Neutrophil (primary cell): ENCODE measurements at regions not wholly inside any gene's neighbourhood (a gene's known extent, or its start where the extent isn't known, plus 50 kb on each side); places are given as distances from the start of the nearest gene placed in this dataset.

ENCODE experiments used
- H3K27ac ChIP-seq: fragments of 200-600 bp; sonication (generic); 2 replicates; pipeline ENCODE4 v1.5.1; 2016; ENCODE audit warnings: mild to moderate bottlenecking, moderate library complexity
- H3K27me3 ChIP-seq: fragments of 200-600 bp; sonication (generic); 2 replicates; pipeline ENCODE4 v1.6.0; 2016; ENCODE audit warnings: mild to moderate bottlenecking
- H3K36me3 ChIP-seq: fragments of 200-600 bp; sonication (generic); 2 replicates; pipeline ENCODE4 v1.5.1; 2017
- H3K4me1 ChIP-seq, 2 experiments: fragments of 200-600 bp in 1 of 2; sonication (generic) in 1 of 2; 1 replicate in 1 of 2; 2 replicates in 1 of 2; pipeline versions ENCODE4 v1.5.1 to v1.6.1; 2013 to 2016; ENCODE audit warnings: low read depth in 1 of 2, low read length in 1 of 2, mild to moderate bottlenecking in 1 of 2, moderate library complexity in 1 of 2; ENCODE audit not compliant: control insufficient read depth in 1 of 2, insufficient read depth in 1 of 2
- H3K4me3 ChIP-seq, 2 experiments: fragments of 200-600 bp in 1 of 2; sonication (generic) in 1 of 2; 1 replicate in 1 of 2; 2 replicates in 1 of 2; pipeline ENCODE4 v1.5.1; 2013 to 2016; ENCODE audit warnings: low read depth in 1 of 2, low read length in 1 of 2, mild to moderate bottlenecking in 1 of 2, moderate library complexity in 1 of 2
- H3K9me3 ChIP-seq: fragments of 200-600 bp; sonication (generic); 2 replicates; pipeline ENCODE4 v1.5.1; 2016
- TF ChIP-seq, protein P1 (sequence below): fragments of 200-600 bp; sonication (generic); IDR thresholded peaks from 2 replicates; pipeline ENCODE4 v1.5.1; 2016; ENCODE audit warnings: antibody characterized with exemption

DNA sequence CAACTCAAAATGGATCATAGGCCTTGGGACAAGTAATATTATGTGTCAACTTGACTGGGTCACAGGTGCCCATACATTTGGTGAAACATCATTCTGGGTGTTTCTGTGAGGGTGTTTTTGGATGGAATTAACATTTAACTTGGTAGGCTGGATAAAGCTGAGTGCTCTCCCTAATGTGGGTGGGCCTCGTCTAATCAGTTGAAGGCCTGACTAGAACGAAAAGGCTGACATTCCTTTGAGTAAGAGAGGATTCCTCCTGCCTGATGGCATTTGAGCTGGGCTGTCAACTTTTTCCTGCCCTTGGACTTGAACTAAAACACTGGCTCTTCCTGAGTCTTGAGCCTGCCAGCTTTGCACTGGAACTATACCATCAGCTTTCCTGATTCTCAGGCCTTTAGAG, 93.4 kb upstream of the ESRRB start:
- H3K36me3 ChIP-seq = no peaks in the 10 kb centered on the region
- no peaks in the 10 kb centered on the region for H3K4me1 ChIP-seq
- no peak overlapping the region for H3K27ac ChIP-seq
- peaks cover 9% of the 10 kb centered on the region for H3K27me3 ChIP-seq
- no peak overlapping the region for H3K4me3 ChIP-seq
- H3K9me3 ChIP-seq = no peaks in the 10 kb centered on the region
- TF ChIP-seq, protein P1, sequence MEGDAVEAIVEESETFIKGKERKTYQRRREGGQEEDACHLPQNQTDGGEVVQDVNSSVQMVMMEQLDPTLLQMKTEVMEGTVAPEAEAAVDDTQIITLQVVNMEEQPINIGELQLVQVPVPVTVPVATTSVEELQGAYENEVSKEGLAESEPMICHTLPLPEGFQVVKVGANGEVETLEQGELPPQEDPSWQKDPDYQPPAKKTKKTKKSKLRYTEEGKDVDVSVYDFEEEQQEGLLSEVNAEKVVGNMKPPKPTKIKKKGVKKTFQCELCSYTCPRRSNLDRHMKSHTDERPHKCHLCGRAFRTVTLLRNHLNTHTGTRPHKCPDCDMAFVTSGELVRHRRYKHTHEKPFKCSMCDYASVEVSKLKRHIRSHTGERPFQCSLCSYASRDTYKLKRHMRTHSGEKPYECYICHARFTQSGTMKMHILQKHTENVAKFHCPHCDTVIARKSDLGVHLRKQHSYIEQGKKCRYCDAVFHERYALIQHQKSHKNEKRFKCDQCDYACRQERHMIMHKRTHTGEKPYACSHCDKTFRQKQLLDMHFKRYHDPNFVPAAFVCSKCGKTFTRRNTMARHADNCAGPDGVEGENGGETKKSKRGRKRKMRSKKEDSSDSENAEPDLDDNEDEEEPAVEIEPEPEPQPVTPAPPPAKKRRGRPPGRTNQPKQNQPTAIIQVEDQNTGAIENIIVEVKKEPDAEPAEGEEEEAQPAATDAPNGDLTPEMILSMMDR = no peak

DNA sequence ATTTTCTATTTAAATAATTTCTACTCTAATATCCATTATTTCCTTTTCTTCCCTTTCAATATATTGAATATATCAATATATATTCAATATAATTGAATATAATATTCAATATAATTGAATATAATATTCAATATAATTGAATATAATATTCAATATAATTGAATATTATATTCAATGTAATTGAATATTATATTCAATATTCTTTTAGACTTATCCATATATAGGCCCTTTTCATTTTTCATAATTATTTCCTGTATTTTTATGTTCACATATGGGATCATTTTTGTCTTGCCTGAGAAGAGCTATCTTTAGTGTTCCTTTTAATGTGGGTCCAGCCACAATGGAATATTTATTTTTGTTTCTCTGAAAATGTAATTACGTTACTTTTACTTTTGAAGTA, 88.9 kb upstream of the ESRRB start:
- H3K4me3 ChIP-seq = no peak overlapping the region
- TF ChIP-seq, protein P1 = no peak
- no peak overlapping the region for H3K27ac ChIP-seq
- no peaks in the 10 kb centered on the region for H3K36me3 ChIP-seq
- H3K9me3 ChIP-seq = no peaks in the 10 kb centered on the region
- H3K4me1 ChIP-seq = no peaks in the 10 kb centered on the region
- peaks cover 20% of the 10 kb centered on the region for H3K27me3 ChIP-seq

DNA sequence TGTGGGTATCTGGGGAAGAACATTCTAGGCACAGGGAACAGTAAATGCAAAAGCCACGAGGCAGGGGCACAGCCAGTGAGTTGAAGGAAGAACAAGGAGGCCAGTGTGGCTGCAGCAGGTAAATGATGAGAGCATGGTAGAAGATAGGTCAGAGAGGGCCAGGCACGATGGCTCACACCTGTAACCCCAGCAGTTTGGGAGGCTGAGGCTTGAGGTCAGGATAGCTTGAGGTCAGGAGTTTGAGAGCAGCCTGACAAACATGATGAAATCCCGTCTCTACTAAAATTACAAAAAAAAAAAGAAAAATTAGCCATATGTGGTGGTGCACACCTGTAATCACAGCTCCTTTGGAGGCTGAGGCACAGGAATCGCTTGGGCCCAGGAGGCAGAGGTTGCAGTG, 86.7 kb upstream of the ESRRB start:
- Histone ChIP-seq H3K4me1 (no peaks in the 10 kb centered on the region), H3K36me3 (no peaks in the 10 kb centered on the region), H3K27me3 (peaks cover 21% of the 10 kb centered on the region), H3K4me3 (no peak overlapping the region), H3K9me3 (no peaks in the 10 kb centered on the region), H3K27ac (no peak overlapping the region)
- TF ChIP-seq, protein P1 = no peak

DNA sequence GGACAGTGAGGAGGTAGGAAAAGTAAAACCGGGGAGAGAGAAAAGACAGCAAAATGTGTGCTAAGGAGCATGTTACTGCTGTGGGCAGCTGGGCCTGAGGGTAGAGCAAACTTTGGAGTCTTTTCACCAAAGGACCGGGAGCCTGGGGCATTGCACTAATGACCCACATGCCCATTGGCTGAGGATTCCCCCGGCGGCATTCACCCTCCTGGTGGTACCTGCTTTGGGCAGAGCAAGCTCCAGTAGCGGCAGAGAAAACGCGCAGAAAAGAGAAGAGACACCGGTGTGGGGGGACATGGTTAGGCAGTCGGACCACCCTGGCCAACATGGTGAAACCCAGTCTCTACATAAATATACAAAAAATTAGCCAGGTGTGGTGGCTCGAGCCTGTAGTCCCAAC, 83.4 kb upstream of the ESRRB start:
- TF ChIP-seq, protein P1 = no peak
- Histone ChIP-seq H3K27me3 (peaks cover 21% of the 10 kb centered on the region), H3K4me1 (no peaks in the 10 kb centered on the region)

DNA sequence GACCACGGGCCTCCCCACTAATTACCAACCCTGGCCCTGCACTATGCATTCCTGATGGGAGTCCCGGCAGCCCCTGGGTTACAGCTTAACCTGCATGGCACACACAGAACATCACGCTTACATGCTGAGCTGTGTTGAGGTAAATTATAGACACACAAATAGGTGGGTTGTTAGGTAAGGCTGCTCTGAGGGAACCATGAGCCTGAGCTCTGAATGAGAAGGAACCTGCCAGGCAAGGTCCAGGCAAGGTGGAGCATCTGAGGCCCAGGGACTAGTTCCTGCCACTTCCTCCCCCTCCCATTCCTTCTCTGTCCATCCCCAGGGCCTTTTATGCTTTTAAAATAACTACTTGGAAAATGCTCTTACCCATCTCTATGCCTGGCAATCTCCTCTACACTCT, 82.7 kb upstream of the ESRRB start:
- no peak overlapping the region for H3K27ac ChIP-seq
- H3K27me3 ChIP-seq = peaks cover 21% of the 10 kb centered on the region
- TF ChIP-seq, protein P1 = no peak
- no peak overlapping the region for H3K4me3 ChIP-seq
- H3K9me3 ChIP-seq = no peaks in the 10 kb centered on the region
- no peaks in the 10 kb centered on the region for H3K36me3 ChIP-seq
- no peaks in the 10 kb centered on the region for H3K4me1 ChIP-seq

More for the DNA sequence above, 83.4 kb upstream of the ESRRB start:
- Histone ChIP-seq H3K9me3 (no peaks in the 10 kb centered on the region), H3K27ac (no peak overlapping the region), H3K36me3 (no peaks in the 10 kb centered on the region), H3K4me3 (no peak overlapping the region)

DNA sequence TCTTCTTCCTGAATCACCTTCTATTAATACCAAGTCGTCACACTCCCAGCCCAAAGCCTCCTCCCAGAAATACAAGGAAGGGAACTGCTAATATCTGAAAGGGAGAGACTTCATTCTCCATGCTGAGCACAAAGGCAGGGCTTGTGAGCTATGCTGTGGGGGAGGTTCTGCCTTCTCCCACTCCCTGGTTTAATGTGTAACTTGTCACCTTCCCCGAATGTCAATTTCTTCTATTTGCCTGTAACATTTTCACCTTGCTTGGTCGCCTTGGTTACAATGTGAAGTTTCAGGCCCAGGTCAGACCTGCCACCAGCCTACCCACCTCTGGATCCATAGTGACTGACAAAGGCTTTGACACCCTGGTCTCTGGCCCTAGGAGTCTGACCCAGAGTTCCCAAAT, 82.0 kb upstream of the ESRRB start:
- no peak overlapping the region for H3K27ac ChIP-seq
- H3K9me3 ChIP-seq = no peaks in the 10 kb centered on the region
- TF ChIP-seq, protein P1 = no peak
- no peaks in the 10 kb centered on the region for H3K36me3 ChIP-seq
- no peak overlapping the region for H3K4me3 ChIP-seq
- H3K4me1 ChIP-seq = no peaks in the 10 kb centered on the region
- peaks cover 18% of the 10 kb centered on the region for H3K27me3 ChIP-seq
